NOMO-1 (cell line): ENCODE measurements at regions not wholly inside any gene's neighbourhood (a gene's known extent, or its start where the extent isn't known, plus 50 kb on each side); places are given as distances from the start of the nearest gene placed in this dataset.

Experiments used
- DNase-seq, 2 experiments: peaks; one replicate each; lab custom pipeline; 2025; ENCODE audit not compliant: unreplicated experiment in 2 of 2; lab: John Stamatoyannopoulos, UW

DNA sequence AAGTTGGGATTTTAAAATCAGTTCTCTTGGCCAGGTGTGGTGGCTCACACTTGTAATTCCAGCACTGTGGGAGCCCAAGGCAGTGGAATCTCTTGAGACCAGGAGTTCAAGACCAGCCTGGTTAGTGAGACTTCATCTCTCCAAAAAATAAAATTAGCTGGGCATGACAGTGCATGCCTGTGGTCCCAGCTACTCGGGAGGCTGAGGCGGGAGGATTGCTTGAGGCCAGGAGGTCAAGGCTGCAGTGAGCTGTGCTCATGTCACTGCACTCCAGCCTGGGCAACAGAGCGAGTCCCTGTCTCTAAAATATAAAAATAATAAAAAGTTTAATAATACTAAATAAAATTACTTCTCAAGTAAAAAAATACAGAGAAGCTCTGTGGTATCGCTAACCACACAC is 77.5 kb downstream of the FOXA2 start:
- DNase-seq: no peak

DNA sequence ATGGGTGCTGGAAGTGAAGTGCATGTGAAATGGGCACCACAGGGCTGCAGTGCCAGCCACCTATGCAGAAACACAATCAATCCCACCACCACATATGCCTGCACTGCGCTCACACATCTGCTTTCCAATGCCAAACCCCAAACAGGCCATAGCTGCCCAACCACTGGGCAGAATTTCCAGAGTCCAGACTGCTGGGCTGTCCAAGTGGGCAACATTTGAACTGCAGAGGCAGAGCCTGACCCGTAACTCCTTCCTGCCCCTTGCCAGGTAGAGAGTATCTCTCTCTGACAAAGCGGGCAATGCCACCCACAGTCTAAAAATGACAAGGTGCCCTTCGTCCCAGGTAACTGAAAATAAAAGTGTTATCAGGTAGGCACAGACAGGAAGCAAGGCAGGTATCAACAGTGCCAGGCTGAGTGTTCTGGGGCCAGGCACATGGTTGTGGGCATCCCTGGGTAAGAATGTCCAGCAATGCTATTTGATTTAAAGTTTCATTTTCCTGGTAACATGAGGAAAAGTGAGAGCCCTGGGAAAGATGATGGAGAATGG is 79.5 kb downstream of the FOXA2 start:
- no peak for DNase-seq

DNA sequence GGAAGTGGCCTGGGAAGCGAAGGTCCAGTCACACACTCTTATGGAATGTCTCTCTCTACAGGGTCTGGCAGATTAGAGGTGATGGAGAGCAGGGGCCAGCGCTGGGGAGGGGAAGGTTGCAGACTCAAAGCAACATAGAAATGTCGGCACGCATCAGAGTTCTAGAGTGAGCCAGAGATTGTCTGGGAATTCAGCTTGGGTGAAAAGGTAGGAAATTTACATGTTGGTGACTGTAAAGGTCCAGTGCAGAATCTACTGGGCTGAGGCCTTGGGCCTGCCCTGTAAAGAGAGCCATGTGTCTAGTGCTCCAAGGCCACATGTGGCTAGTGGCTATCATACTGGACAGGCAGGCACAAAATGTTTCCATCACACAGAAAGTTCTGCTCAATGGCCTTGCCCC is 80.8 kb downstream of the FOXA2 start:
- DNase-seq: no peak

GRCh38 chr20:22502731-22503191 is 81.6 kb downstream of the FOXA2 start:
- DNase-seq: no peak

DNA sequence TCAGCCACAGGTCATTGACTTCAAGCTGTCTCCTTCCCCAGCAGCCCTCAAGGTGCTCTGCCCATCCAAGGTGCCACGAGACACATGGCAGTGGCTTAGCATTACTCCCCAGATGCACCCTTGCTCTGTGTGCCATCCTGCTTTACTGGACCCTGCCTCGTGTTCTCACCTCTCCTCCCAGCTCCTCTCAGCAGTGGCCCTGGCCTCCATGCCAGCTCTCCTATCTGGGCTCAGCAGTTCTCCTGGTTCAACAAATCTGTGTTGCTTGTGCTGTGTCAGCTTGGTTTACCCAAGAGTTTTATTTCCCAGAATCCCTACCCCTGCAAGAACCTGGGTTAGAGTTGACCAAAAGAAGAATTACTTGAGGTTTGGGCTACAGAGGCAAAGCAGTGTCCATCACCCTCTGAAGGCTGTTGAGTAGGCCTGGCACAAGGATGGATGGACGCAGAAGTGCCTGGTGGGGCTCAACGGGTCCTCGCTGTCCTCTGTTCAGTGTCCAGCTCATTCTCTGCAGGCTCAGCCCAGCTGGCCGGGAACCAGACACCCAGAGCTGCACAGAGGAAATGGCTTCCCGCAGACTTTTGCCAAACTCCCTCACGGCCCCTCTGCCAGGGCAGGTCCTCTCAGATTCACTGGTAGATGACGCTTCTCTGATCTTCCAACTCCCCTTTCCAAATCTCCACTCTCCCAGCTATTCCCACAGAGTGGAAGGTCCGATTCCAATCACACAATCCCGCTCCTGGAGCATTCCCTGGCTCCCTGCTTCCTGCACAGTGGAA is 82.6 kb downstream of the FOXA2 start:
- no peak for DNase-seq

GRCh38 chr20:22501034-22501433 is 83.3 kb downstream of the FOXA2 start:
- DNase-seq: no peak

- DNase-seq: no peak
These were observed 84.7 kb downstream of the FOXA2 start for GRCh38 chr20:22499515-22500166.

DNA sequence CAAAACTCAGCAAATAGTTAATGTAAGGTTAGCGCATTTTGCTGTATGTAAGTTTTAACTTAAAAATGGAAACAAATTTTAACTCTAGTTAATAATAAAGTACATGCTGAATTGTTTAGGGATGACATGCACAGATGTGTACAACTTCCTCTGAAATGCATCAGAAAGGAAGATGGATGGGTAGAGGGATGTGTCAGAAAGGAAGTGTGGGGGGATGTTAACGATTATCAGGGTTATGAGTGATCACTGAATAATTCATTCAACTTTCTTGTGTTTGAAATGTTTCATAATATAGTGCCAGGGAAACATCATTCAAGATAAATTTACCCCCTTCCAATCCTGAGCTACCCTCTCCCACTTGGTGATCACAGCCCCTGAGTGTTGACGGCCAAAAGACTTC is 87.6 kb downstream of the FOXA2 start:
- DNase-seq: no peak

DNA sequence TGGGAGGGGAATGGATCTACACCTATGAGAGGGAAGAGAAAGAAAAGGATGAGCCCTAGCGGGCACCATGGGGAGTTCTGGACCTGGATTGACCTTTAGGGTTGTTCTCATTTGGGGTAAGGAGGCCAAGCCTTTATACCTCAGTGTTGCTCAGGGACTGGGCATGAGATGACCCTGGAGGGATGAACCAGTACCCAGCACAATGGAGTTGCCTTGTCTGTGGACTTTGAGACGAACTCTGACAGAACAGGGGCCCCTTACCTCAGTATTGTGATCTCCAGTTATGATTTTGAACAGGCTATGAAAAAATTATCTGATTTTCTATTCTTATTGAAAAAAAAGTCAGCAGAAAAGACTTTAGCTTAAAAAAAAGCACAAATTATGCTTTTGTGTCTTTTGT is 88.6 kb downstream of the FOXA2 start:
- no peak for DNase-seq

DNA sequence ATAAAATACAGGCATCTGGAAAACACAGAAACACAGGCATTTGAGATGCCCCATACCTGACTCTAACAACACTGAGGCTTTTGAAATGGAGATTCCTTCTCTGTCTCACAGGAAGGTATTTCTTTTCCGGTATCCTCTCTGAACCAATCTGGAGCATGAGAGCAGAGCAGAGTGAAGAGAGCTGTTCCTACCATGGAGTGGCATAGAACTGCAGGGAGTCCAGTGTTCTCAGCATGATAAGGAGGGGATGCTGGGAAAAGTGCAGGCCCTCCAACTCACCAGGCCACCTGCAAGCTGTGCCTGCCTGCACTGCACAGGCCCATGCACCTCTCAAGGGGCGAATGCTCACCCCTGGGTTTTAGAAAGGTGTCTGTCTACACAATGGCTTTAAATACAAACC is 89.2 kb downstream of the FOXA2 start:
- DNase-seq: no peak

GRCh38 chr20:22492497-22492896 is 91.9 kb downstream of the FOXA2 start:
- no peak for DNase-seq

GRCh38 chr20:22491194-22491505 is 93.2 kb downstream of the FOXA2 start:
- DNase-seq: no peak

DNA sequence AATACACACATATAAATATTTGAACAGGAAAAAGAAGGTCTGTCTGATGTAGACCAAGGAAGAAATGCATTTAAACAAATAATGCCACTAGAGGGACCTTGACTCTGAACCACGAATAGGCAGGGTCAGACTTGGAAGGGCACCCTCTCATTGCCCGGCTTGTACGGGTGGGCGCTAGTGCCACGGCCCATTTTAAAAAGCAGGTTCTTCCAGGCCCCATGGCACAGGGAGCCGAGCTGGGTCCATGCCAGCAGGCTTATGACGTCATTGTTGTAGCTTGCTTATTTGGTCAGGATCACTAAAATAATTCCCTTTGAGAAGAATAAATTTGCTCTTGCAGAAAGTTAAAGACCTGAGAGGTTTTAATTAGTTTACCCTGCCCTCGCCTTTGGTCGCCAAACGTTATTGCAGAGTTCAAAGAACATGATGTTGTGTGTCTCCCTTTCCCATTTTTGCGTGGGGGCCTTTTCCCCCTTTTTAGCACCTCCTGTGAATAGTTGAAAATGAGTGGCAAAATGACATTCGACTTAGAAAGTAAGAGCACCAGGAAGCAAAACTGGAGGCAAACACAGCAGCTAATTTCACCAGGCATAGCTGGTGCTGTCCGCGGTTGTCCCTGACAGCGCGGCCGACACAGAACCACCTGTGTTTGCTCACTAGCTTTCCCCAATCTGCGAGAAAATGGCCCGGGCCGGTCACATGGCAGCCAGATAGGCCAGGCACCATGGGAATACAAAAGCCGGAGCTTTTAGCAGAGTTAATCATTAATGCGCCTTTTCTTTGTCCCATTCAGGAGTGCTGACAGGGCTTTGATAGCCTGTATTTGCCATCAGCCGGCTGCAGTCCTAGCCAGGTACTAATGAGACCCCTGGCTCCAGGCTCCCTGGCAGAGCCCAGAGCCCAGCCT is 93.8 kb downstream of the FOXA2 start:
- no peak for DNase-seq

DNA sequence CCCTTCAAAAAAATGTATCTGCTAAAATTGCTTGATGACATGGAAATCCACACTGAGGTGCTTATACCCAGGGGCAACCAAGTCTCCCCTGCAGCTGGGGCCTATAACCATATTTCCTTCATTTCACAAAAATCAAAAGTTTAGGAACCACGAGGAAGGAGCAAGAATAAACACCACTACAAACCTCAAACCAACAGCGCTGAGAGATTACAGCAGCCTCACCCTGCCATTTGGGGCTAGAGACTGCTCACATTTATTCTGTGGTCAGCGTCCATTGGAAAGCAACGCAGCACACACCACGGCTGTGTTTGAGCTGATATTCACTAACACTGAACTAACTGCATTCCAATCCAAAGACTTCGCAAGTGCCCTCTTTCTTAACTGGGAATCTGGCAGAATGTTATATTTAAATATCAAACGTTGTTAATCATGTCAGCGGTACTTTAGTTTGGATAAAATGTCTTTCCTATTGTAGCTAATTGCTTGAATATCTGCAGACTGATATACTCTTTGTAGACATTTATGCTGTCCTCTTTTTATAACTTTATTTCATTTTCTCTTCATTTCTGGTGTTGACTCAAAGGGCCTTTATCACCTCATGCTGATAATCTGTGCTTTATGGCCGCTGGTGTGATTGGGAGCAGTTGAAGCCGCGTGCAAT is 94.6 kb downstream of the FOXA2 start:
- no peak for DNase-seq

DNA sequence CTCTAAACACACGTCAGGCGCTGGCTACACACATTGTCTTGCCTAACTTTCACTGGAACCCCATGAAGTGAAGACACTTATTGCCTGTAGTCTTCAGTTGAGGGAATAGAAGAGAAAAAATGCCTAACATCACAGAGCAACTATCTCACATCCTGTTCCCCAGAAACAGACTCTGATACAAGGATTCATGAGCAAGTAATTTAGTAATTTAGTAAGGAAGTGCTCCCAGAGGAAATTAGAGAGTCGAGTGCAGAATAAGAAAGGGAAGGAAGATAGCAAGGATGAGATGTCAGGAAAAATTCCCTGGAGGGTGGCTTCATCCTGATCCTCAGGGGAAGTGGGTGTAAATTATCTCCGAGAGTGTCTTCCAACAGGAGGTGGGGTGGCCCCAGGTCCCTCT is 104.0 kb downstream of the FOXA2 start:
- no peak for DNase-seq

- DNase-seq: no peak
These were observed 108.7 kb downstream of the FOXA2 start for GRCh38 chr20:22475662-22476061.

- DNase-seq: no peak
These were observed 110.1 kb downstream of the FOXA2 start for GRCh38 chr20:22474224-22474623.

DNA sequence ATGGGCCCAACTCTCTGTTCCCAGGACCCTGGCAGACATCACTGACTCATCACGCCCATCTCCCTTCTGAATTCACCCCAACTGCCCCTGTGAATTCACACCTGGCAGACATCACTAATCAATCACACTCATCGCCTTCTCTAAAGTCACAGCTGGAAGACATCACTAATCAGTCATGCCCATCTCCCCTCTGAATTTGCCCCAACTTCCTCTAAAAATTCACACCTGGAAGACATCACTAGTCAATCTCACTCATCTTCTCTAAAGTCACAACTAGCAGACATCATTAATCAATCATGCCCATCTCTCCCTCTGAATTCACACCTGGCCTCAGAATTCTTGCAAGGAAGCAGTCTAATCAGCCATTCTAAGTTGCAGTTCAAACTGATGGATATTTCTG is 111.1 kb downstream of the FOXA2 start:
- no peak for DNase-seq

GRCh38 chr20:22472447-22473100 is 111.8 kb downstream of the FOXA2 start:
- DNase-seq: no peak

- DNase-seq: peak in 1 of 2 experiments; percentile 16
These were observed 113.1 kb downstream of the FOXA2 start for GRCh38 chr20:22471156-22471836.
